ENCODE measurements at regions not wholly inside any gene's neighbourhood (a gene's known extent, or its start where the extent isn't known, plus 50 kb on each side); places are given as distances from the start of the nearest gene placed in this dataset.

DNA sequence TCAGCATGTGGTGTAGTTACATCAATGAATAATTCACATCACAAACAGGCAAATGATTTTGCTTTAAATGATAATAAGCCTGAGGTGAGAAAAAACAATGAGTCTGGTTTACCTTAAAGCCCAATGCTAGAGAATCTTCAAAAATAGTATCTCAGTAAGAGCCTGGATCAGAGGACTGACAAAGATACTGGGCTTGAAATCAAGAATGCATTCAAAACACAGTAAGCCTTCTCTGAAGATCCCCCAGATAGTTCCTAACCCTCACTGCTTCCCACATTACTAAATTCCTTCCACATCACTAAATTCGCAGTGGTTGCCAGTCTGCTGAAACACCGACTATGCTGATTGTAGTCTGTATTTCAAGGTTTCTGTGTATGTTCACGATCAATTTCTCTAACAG is 514.9 kb downstream of the SUCLG1 start:
- Histone ChIP-seq H3K9me3 (ENCODE audit: insufficient read depth, low read length) (no peaks in the 10 kb centered on the region), H3K36me3 (ENCODE audit: insufficient read depth, insufficient read length, low read length) (no peaks in the 10 kb centered on the region), H3K9ac (ENCODE audit: insufficient read length, low read depth) (no peak overlapping the region), H3K4me3 (ENCODE audit: insufficient read length, low read depth) (no peak overlapping the region), H3K4me1 (ENCODE audit: insufficient read depth, insufficient read length) (no peaks in the 10 kb centered on the region), H3K27me3 (ENCODE audit: insufficient read depth, insufficient read length) (no peaks in the 10 kb centered on the region)
- TF ChIP-seq ZNF274 (IDR thresholded peaks at IDR 0.05; ENCODE audit: low read depth, low read length) (no peak), SUZ12 (IDR thresholded peaks at IDR 0.05; ENCODE audit: extremely low read depth, insufficient read depth, insufficient read length) (no peak), YY1 (IDR thresholded peaks at IDR 0.05; ENCODE audit: insufficient read depth, insufficient read length) (no peak)
- DNase-seq (ENCODE audit: low read depth, low spot score), result no peak

DNA sequence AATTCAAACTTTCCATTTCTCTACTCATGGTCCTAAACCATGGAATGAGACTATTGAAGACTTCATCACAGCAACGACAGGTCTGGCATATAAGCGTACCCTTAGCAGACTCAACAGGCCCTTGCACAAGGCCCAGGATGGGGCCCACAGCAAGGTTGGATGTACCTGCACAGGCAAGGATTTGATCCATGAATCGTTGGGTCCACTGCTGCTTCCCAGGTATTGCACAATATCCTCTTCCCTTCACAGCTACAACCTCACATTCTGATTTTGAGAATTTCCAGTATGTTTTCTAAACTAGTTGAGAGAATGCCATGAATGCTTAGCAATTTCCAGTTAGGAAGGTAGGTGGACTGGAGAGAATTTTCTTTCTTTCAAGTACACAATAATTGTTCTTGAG is 515.8 kb downstream of the SUCLG1 start:
- H3K4me1 ChIP-seq (ENCODE audit: insufficient read depth, insufficient read length), result no peaks in the 10 kb centered on the region
- H3K4me3 ChIP-seq (ENCODE audit: insufficient read length, low read depth), result no peak overlapping the region
- H3K9ac ChIP-seq (ENCODE audit: insufficient read length, low read depth), result no peak overlapping the region
- H3K36me3 ChIP-seq (ENCODE audit: insufficient read depth, insufficient read length, low read length), result no peaks in the 10 kb centered on the region
- H3K27me3 ChIP-seq (ENCODE audit: insufficient read depth, insufficient read length), result no peaks in the 10 kb centered on the region
- no peaks in the 10 kb centered on the region for H3K9me3 ChIP-seq (ENCODE audit: insufficient read depth, low read length)
- DNase-seq (ENCODE audit: low read depth, low spot score), result no peak
- TF ChIP-seq YY1 (IDR thresholded peaks at IDR 0.05; ENCODE audit: insufficient read depth, insufficient read length), result no peak
- TF ChIP-seq SUZ12 (IDR thresholded peaks at IDR 0.05; ENCODE audit: extremely low read depth, insufficient read depth, insufficient read length), result no peak
- TF ChIP-seq ZNF274 (IDR thresholded peaks at IDR 0.05; ENCODE audit: low read depth, low read length), result no peak

GRCh38 chr2:83941886-83942285 is 517.2 kb downstream of the SUCLG1 start:
- H3K9me3 ChIP-seq (ENCODE audit: insufficient read depth, low read length), result no peaks in the 10 kb centered on the region
- no peak for DNase-seq (ENCODE audit: low read depth, low spot score)
- H3K4me3 ChIP-seq (ENCODE audit: insufficient read length, low read depth), result no peak overlapping the region
- no peak overlapping the region for H3K9ac ChIP-seq (ENCODE audit: insufficient read length, low read depth)
- no peaks in the 10 kb centered on the region for H3K4me1 ChIP-seq (ENCODE audit: insufficient read depth, insufficient read length)
- H3K36me3 ChIP-seq (ENCODE audit: insufficient read depth, insufficient read length, low read length), result no peaks in the 10 kb centered on the region
- TF ChIP-seq YY1 (IDR thresholded peaks at IDR 0.05; ENCODE audit: insufficient read depth, insufficient read length) (no peak), SUZ12 (IDR thresholded peaks at IDR 0.05; ENCODE audit: extremely low read depth, insufficient read depth, insufficient read length) (no peak), ZNF274 (IDR thresholded peaks at IDR 0.05; ENCODE audit: low read depth, low read length) (no peak)
- no peaks in the 10 kb centered on the region for H3K27me3 ChIP-seq (ENCODE audit: insufficient read depth, insufficient read length)

DNA sequence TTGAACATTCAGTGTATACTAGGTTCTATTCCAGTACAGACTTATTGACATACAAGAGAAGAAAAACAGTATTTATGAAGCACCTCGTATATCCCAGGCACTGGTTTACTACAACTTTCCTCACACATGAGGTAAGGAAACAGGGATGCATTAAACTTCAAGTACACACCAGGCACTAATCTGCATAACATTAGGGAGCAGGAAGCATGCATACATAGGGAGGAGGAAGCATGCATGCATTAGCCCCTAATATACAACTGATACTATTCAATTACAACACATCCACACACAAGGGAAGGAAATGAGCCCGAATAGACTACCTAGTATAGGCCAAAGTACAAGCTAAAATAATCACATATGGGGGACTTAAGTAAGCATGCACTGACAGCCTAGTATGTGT is 525.3 kb downstream of the SUCLG1 start:
- H3K4me1 ChIP-seq (ENCODE audit: insufficient read depth, insufficient read length), result no peaks in the 10 kb centered on the region
- no peak for TF ChIP-seq YY1 (IDR thresholded peaks at IDR 0.05; ENCODE audit: insufficient read depth, insufficient read length)
- no peak for TF ChIP-seq SUZ12 (IDR thresholded peaks at IDR 0.05; ENCODE audit: extremely low read depth, insufficient read depth, insufficient read length)
- no peak for TF ChIP-seq ZNF274 (IDR thresholded peaks at IDR 0.05; ENCODE audit: low read depth, low read length)
- no peaks in the 10 kb centered on the region for H3K9me3 ChIP-seq (ENCODE audit: insufficient read depth, low read length)
- H3K9ac ChIP-seq (ENCODE audit: insufficient read length, low read depth), result no peak overlapping the region
- no peak for DNase-seq (ENCODE audit: low read depth, low spot score)
- no peaks in the 10 kb centered on the region for H3K36me3 ChIP-seq (ENCODE audit: insufficient read depth, insufficient read length, low read length)
- no peaks in the 10 kb centered on the region for H3K27me3 ChIP-seq (ENCODE audit: insufficient read depth, insufficient read length)
- no peak overlapping the region for H3K4me3 ChIP-seq (ENCODE audit: insufficient read length, low read depth)

DNA sequence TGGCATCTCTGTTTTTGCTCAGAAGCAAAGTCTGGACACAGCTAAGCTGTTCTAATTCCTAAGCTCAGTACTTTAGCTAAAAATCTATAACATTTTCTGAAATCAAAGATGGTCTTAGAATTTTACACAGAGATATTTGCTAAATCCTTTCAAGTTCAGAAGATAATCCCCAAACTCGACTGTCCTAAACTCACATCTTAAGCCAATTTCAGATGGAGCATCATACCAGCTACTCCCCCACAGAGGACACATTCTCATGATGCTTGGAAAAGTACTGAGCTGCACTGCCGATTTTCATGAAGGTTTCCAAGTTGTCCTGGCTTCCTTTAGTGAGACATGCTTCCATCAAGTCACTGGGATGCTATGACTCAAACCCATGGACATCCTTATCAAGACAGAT is 535.5 kb downstream of the SUCLG1 start:
- no peak for DNase-seq (ENCODE audit: low read depth, low spot score)
- Histone ChIP-seq H3K36me3 (ENCODE audit: insufficient read depth, insufficient read length, low read length) (no peaks in the 10 kb centered on the region), H3K9ac (ENCODE audit: insufficient read length, low read depth) (no peak overlapping the region), H3K9me3 (ENCODE audit: insufficient read depth, low read length) (no peaks in the 10 kb centered on the region), H3K27me3 (ENCODE audit: insufficient read depth, insufficient read length) (no peaks in the 10 kb centered on the region), H3K4me3 (ENCODE audit: insufficient read length, low read depth) (no peak overlapping the region), H3K4me1 (ENCODE audit: insufficient read depth, insufficient read length) (no peaks in the 10 kb centered on the region)
- no peak for TF ChIP-seq SUZ12 (IDR thresholded peaks at IDR 0.05; ENCODE audit: extremely low read depth, insufficient read depth, insufficient read length)
- TF ChIP-seq YY1 (IDR thresholded peaks at IDR 0.05; ENCODE audit: insufficient read depth, insufficient read length), result no peak
- no peak for TF ChIP-seq ZNF274 (IDR thresholded peaks at IDR 0.05; ENCODE audit: low read depth, low read length)

DNA sequence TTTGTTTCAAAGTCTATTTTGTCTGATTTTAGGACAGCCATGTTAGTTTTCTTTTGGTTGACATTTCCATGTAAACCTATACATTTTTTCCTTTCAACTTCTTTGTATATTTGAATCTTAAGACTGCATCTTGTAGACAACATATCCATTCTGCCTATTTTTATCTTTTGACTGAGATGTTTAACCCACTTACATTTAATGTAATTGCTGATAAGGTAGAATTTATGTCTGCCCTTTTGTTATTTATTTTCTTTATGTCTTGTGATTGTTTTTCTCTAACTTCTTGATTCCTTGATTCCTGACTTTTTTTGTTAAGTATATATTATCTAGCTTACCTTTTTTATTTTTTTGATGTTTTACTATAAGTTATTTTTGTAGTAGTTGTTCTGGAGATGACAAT is 542.5 kb downstream of the SUCLG1 start:
- Histone ChIP-seq H3K9me3 (ENCODE audit: insufficient read depth, low read length) (no peaks in the 10 kb centered on the region), H3K4me1 (ENCODE audit: insufficient read depth, insufficient read length) (no peaks in the 10 kb centered on the region), H3K4me3 (ENCODE audit: insufficient read length, low read depth) (no peak overlapping the region), H3K9ac (ENCODE audit: insufficient read length, low read depth) (no peak overlapping the region), H3K27me3 (ENCODE audit: insufficient read depth, insufficient read length) (no peaks in the 10 kb centered on the region), H3K36me3 (ENCODE audit: insufficient read depth, insufficient read length, low read length) (no peaks in the 10 kb centered on the region)
- TF ChIP-seq YY1 (IDR thresholded peaks at IDR 0.05; ENCODE audit: insufficient read depth, insufficient read length) (no peak), SUZ12 (IDR thresholded peaks at IDR 0.05; ENCODE audit: extremely low read depth, insufficient read depth, insufficient read length) (no peak), ZNF274 (IDR thresholded peaks at IDR 0.05; ENCODE audit: low read depth, low read length) (no peak)
- DNase-seq (ENCODE audit: low read depth, low spot score), result no peak

- DNase-seq (ENCODE audit: low read depth, low spot score), result no peak
- Histone ChIP-seq H3K27me3 (ENCODE audit: insufficient read depth, insufficient read length) (no peaks in the 10 kb centered on the region), H3K4me3 (ENCODE audit: insufficient read length, low read depth) (no peak overlapping the region), H3K36me3 (ENCODE audit: insufficient read depth, insufficient read length, low read length) (no peaks in the 10 kb centered on the region), H3K9ac (ENCODE audit: insufficient read length, low read depth) (no peak overlapping the region), H3K9me3 (ENCODE audit: insufficient read depth, low read length) (no peaks in the 10 kb centered on the region), H3K4me1 (ENCODE audit: insufficient read depth, insufficient read length) (no peaks in the 10 kb centered on the region)
- TF ChIP-seq SUZ12 (IDR thresholded peaks at IDR 0.05; ENCODE audit: extremely low read depth, insufficient read depth, insufficient read length) (no peak), ZNF274 (IDR thresholded peaks at IDR 0.05; ENCODE audit: low read depth, low read length) (no peak), YY1 (IDR thresholded peaks at IDR 0.05; ENCODE audit: insufficient read depth, insufficient read length) (no peak)
Observed at GRCh38 chr2:83915381-83915780, 543.7 kb downstream of the SUCLG1 start.

DNA sequence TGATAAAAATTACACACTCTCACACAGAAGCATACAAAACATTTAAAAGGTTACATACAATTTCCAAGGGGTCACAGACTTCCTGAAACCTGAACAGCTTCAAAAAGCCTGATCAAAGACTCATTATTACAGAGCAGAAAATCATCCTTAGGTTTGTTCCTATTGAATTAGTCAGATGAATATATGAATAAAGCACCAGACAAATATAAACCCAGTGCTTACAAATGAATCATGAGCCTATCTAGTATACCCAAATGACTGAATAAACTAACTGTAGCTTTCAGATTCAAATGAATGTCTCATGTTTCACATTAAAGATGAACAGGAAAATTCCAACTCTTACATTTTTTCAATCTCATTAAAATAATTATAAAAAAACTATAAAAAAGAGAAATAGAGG is 550.3 kb downstream of the SUCLG1 start:
- H3K4me1 ChIP-seq (ENCODE audit: insufficient read depth, insufficient read length), result no peaks in the 10 kb centered on the region
- H3K9me3 ChIP-seq (ENCODE audit: insufficient read depth, low read length), result 0 out of 2 replicates have a peak, but pooled peaks cover 6% of the 10 kb centered on the region
- H3K36me3 ChIP-seq (ENCODE audit: insufficient read depth, insufficient read length, low read length), result no peaks in the 10 kb centered on the region
- no peak for DNase-seq (ENCODE audit: low read depth, low spot score)
- H3K4me3 ChIP-seq (ENCODE audit: insufficient read length, low read depth), result no peak overlapping the region
- TF ChIP-seq YY1 (IDR thresholded peaks at IDR 0.05; ENCODE audit: insufficient read depth, insufficient read length), result no peak
- TF ChIP-seq ZNF274 (IDR thresholded peaks at IDR 0.05; ENCODE audit: low read depth, low read length), result no peak
- no peak for TF ChIP-seq SUZ12 (IDR thresholded peaks at IDR 0.05; ENCODE audit: extremely low read depth, insufficient read depth, insufficient read length)
- H3K27me3 ChIP-seq (ENCODE audit: insufficient read depth, insufficient read length), result no peaks in the 10 kb centered on the region
- H3K9ac ChIP-seq (ENCODE audit: insufficient read length, low read depth), result no peak overlapping the region

Measured in NT2/D1 (cell line).